PFSK-1 (cell line): ENCODE measurements at regions not wholly inside any gene's neighbourhood (a gene's known extent, or its start where the extent isn't known, plus 50 kb on each side); places are given as distances from the start of the nearest gene placed in this dataset.

Experiments used
- POLR2AphosphoS5 ChIP-seq: IDR thresholded peaks from 2 replicates; pipeline ENCODE4 v1.6.1; 2012; ENCODE audit warnings: low read depth, mild to moderate bottlenecking, control low read depth, low read length, moderate library complexity
- SIN3A ChIP-seq: IDR thresholded peaks from 2 replicates; pipeline ENCODE4 v1.6.1; 2012; ENCODE audit warnings: mild to moderate bottlenecking, low read length, moderate library complexity, borderline replicate concordance; ENCODE audit not compliant: insufficient read depth

- TF ChIP-seq SIN3A (no peak), POLR2AphosphoS5 (no peak)
Measured at GRCh38 chr4:97239667-97239997, 903.6 kb downstream of the STPG2 start.
